Right lobe of liver (tissue), 4 donors: ENCODE measurements at regions not wholly inside any gene's neighbourhood (a gene's known extent, or its start where the extent isn't known, plus 50 kb on each side); places are given as distances from the start of the nearest gene placed in this dataset.
"Not testable (repeated sequence)": the region's sequence is repeated elsewhere in the genome, so short reads cannot be mapped to it uniquely, and the experiment has no call there.

Experiments
- POLR2A ChIP-seq: fragments of 450-650 bp; IDR thresholded peaks from one replicate; pipeline ENCODE4 v1.6.1; 2017; ENCODE audit warnings: antibody characterized with exemption, mild to moderate bottlenecking
- TF ChIP-seq, protein P1 (sequence below), 4 donors: fragments of 200-600 bp in 3 of 4; fragments of 450-650 bp in 1 of 4; IDR thresholded peaks; one replicate each; pipeline versions ENCODE4 v1.5.1 to v1.8.0; 2016 to 2022; ENCODE audit warnings: antibody characterized with exemption in 4 of 4, mild to moderate bottlenecking in 2 of 4
- donor health status: DM: no; HTN: no; CAD: no.
- donor health status: DM: no; HTN: no; CAD: no.
- donor health status: DM: no; HTN: yes; CAD: no.

DNA sequence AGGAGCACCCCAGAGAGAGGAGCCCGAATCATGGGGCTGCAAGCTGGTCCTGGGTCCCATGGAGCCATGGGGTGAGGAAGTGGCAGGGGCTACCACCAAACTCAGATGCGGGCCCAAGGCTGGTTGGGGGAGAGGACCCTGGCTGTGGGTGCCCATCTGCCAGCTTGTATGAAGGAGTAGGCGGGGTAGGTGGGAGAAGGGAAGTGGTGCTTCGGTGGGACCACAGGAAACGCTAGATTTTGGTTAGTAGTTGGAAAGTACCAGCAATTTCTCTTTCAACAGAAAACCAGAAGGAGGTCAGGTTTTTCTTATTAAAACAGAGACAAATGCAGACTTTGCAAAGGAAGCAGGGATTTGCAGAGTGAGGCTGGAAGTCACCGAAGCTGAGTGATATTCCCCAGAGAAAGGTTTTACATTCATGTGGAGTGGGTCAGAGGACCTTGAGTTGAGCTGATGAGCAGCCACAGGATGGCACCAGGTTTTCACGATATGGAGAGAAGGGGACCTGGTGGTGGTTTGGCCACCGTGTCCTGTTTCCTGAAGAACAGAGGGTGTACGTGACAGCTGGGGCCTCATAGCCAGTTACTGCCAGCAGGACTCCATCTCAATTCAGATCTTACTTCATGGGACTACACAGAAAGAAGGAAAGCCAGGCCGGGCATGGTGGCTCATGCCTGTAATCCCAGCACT lies 216.2 kb downstream of the NPIPA7 start:
- TF ChIP-seq, protein P1, sequence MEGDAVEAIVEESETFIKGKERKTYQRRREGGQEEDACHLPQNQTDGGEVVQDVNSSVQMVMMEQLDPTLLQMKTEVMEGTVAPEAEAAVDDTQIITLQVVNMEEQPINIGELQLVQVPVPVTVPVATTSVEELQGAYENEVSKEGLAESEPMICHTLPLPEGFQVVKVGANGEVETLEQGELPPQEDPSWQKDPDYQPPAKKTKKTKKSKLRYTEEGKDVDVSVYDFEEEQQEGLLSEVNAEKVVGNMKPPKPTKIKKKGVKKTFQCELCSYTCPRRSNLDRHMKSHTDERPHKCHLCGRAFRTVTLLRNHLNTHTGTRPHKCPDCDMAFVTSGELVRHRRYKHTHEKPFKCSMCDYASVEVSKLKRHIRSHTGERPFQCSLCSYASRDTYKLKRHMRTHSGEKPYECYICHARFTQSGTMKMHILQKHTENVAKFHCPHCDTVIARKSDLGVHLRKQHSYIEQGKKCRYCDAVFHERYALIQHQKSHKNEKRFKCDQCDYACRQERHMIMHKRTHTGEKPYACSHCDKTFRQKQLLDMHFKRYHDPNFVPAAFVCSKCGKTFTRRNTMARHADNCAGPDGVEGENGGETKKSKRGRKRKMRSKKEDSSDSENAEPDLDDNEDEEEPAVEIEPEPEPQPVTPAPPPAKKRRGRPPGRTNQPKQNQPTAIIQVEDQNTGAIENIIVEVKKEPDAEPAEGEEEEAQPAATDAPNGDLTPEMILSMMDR (IDR thresholded peaks at IDR 0.05) = not testable (repeated sequence)
- TF ChIP-seq POLR2A = not testable (repeated sequence)
